Keratinocyte (primary cell): ENCODE measurements at regions not wholly inside any gene's neighbourhood (a gene's known extent, or its start where the extent isn't known, plus 50 kb on each side); places are given as distances from the start of the nearest gene placed in this dataset.

Source experiments
- DNase-seq: peaks from one replicate; pipeline ENCODE4 v3.0.0-alpha.2; 2011; ENCODE audit warnings: low read depth, missing footprints, low spot score
- FAIRE-seq: peaks from 2 replicates; lab custom pipeline; 2011; peaks lifted over from hg19 to GRCh38; lab: Jason Lieb, UNC
- H2AFZ ChIP-seq: 2 replicates; pipeline ENCODE4 v1.6.0; 2012; ENCODE audit warnings: low read length, control low read depth, inconsistent platforms; ENCODE audit not compliant: control insufficient read depth
- H3K27ac ChIP-seq: 2 replicates; pipeline ENCODE4 v1.5.1; 2011; ENCODE audit warnings: low read length; ENCODE audit not compliant: control insufficient read depth, insufficient read depth
- H3K27me3 ChIP-seq: 3 replicates; pipeline ENCODE4 v1.6.0; 2011; ENCODE audit warnings: low read length; ENCODE audit not compliant: control insufficient read depth, insufficient read depth; ENCODE audit errors: extremely low read depth
- H3K36me3 ChIP-seq, 2 experiments: 2 replicates in 1 of 2; 3 replicates in 1 of 2; pipeline ENCODE4 v1.5.1; 2011; ENCODE audit warnings: low read length in 2 of 2, mild to moderate bottlenecking in 1 of 2; ENCODE audit not compliant: control insufficient read depth in 2 of 2, insufficient read depth in 2 of 2; ENCODE audit errors: extremely low read depth in 1 of 2
- H3K4me1 ChIP-seq: 3 replicates; pipeline ENCODE4 v1.5.1; 2011; ENCODE audit warnings: low read length; ENCODE audit not compliant: control insufficient read depth, insufficient read depth; ENCODE audit errors: extremely low read depth
- H3K4me2 ChIP-seq: 3 replicates; pipeline ENCODE4 v1.6.0; 2011; ENCODE audit warnings: low read depth, low read length; ENCODE audit not compliant: control insufficient read depth, insufficient read depth; ENCODE audit errors: extremely low read depth
- H3K4me3 ChIP-seq, 3 experiments: fragments of 200-600 bp in 1 of 3; sonication (generic) in 1 of 3; 2 replicates in 2 of 3; 3 replicates in 1 of 3; pipeline ENCODE4 v1.5.1; 2011 to 2016; ENCODE audit warnings: low read length in 3 of 3, mild to moderate bottlenecking in 3 of 3, control low read depth in 2 of 3, inconsistent platforms in 1 of 3, low read depth in 1 of 3, mixed read lengths in 1 of 3, mixed run types in 1 of 3, moderate library complexity in 1 of 3; ENCODE audit not compliant: control insufficient read depth in 2 of 3, insufficient read depth in 2 of 3; ENCODE audit errors: extremely low read depth in 1 of 3
- H3K79me2 ChIP-seq: 2 replicates; pipeline ENCODE4 v1.6.0; 2012; ENCODE audit warnings: low read length; ENCODE audit not compliant: control insufficient read depth, insufficient read depth
- H3K9ac ChIP-seq: 3 replicates; pipeline ENCODE4 v1.6.0; 2011; ENCODE audit warnings: low read length; ENCODE audit not compliant: control insufficient read depth, insufficient read depth; ENCODE audit errors: extremely low read depth
- H3K9me1 ChIP-seq: 3 replicates; pipeline ENCODE4 v1.6.0; 2011; ENCODE audit warnings: low read length; ENCODE audit not compliant: control insufficient read depth, insufficient read depth; ENCODE audit errors: extremely low read depth
- H3K9me3 ChIP-seq: 2 replicates; pipeline ENCODE4 v1.5.1; 2012; ENCODE audit warnings: low read depth, low read length; ENCODE audit not compliant: control insufficient read depth
- H4K20me1 ChIP-seq: 3 replicates; pipeline ENCODE4 v1.6.0; 2011; ENCODE audit warnings: low read length; ENCODE audit not compliant: control insufficient read depth, insufficient read depth; ENCODE audit errors: extremely low read depth
- EZH2 ChIP-seq: IDR thresholded peaks from one replicate; pipeline ENCODE4 v1.6.1; 2012; ENCODE audit warnings: inconsistent platforms, mild to moderate bottlenecking, low read length, moderate library complexity
- dilution Hi-C: fragments of 300-500 bp; cut with MboI; formaldehyde crosslinking; loops from one replicate; pipeline ENCODE4 v1.7.0; 2020; ENCODE audit warnings: low sequenced_read_pairs; ENCODE audit not compliant: extremely low pct_ligation_motif_present
- TF ChIP-seq, protein P1 (sequence below), 3 experiments: IDR thresholded peaks in 1 of 3; conservative IDR thresholded peaks in 1 of 3; optimal IDR thresholded peaks in 1 of 3; 2 replicates in 2 of 3; 3 replicates in 1 of 3; pipeline versions ENCODE3 to v1.5.1; 2011; ENCODE audit warnings: low read length in 3 of 3, mild to moderate bottlenecking in 3 of 3, moderate library complexity in 2 of 3, control low read depth in 1 of 3, inconsistent platforms in 1 of 3; ENCODE audit not compliant: insufficient read depth in 2 of 3; ENCODE audit errors: extremely low read depth in 1 of 3

DNA sequence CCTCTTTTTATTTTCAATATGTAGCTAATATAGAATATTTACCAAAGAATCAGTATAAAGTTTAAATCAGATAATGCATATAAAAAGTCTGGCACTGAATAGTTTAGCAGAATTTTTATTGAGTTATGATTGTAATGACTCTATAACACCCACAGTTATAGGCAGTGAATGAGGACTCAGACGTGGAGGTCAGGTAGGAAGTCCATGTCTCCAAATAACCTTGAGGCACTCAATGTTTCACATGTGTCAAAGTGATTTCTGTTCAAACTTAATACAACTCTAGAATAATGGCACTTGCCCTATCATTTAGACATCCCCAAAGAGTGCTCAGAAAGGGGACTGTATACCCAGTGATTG lies 332.1 kb downstream of the BMPER start:
- no peaks in the 10 kb centered on the region for H3K79me2 ChIP-seq
- dilution Hi-C loops: no loop called here
- no peak overlapping the region for H3K27ac ChIP-seq
- FAIRE-seq (no peak), DNase-seq (no peak)
- H4K20me1 ChIP-seq: no peaks in the 10 kb centered on the region
- TF ChIP-seq, protein P1, sequence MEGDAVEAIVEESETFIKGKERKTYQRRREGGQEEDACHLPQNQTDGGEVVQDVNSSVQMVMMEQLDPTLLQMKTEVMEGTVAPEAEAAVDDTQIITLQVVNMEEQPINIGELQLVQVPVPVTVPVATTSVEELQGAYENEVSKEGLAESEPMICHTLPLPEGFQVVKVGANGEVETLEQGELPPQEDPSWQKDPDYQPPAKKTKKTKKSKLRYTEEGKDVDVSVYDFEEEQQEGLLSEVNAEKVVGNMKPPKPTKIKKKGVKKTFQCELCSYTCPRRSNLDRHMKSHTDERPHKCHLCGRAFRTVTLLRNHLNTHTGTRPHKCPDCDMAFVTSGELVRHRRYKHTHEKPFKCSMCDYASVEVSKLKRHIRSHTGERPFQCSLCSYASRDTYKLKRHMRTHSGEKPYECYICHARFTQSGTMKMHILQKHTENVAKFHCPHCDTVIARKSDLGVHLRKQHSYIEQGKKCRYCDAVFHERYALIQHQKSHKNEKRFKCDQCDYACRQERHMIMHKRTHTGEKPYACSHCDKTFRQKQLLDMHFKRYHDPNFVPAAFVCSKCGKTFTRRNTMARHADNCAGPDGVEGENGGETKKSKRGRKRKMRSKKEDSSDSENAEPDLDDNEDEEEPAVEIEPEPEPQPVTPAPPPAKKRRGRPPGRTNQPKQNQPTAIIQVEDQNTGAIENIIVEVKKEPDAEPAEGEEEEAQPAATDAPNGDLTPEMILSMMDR (optimal IDR thresholded peaks at IDR 0.05 in 1 of 3, IDR thresholded peaks at IDR 0.05 in 1 of 3, conservative IDR thresholded peaks at IDR 0.05 in 1 of 3; ENCODE audit: extremely low read depth in 1 of 3, insufficient read depth in 2 of 3, low read length in 3 of 3): no peak
- no peak for TF ChIP-seq EZH2
- no peaks in the 10 kb centered on the region for H3K4me1 ChIP-seq
- H3K9me3 ChIP-seq: no peaks in the 10 kb centered on the region
- no peaks in the 10 kb centered on the region for H3K9me1 ChIP-seq
- H2AFZ ChIP-seq: no peak overlapping the region
- no peaks in the 10 kb centered on the region for H3K36me3 ChIP-seq
- no peak overlapping the region for H3K9ac ChIP-seq
- no peak overlapping the region for H3K4me3 ChIP-seq
- no peak overlapping the region for H3K4me2 ChIP-seq
- no peaks in the 10 kb centered on the region for H3K27me3 ChIP-seq

DNA sequence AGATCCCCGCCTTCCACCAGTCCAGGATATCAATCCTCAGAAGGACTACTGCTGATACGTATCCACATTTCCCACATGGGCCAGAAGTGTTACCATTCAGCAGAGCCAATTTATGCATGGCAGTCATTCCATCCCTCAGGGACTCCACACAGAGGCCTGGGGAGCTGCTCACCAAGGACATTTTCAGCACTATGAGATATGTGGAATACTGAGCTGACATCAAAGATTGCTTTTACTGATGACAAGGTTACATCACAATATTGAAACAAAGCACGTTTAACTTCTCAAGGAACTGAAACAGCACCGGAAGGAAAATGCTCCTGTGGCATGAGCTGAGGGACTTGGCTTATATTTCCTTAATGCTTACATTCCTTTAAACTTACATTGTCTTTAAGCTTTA lies 335.1 kb downstream of the BMPER start:
- no peak overlapping the region for H3K9ac ChIP-seq
- no peaks in the 10 kb centered on the region for H3K36me3 ChIP-seq
- no peak overlapping the region for H3K4me2 ChIP-seq
- H3K27me3 ChIP-seq: no peaks in the 10 kb centered on the region
- no peaks in the 10 kb centered on the region for H4K20me1 ChIP-seq
- no peak overlapping the region for H2AFZ ChIP-seq
- TF ChIP-seq, protein P1 (optimal IDR thresholded peaks at IDR 0.05 in 1 of 3, IDR thresholded peaks at IDR 0.05 in 1 of 3, conservative IDR thresholded peaks at IDR 0.05 in 1 of 3; ENCODE audit: extremely low read depth in 1 of 3, insufficient read depth in 2 of 3, low read length in 3 of 3): no peak
- no peak for TF ChIP-seq EZH2
- FAIRE-seq (no peak), DNase-seq (no peak)
- no peaks in the 10 kb centered on the region for H3K4me1 ChIP-seq
- no peak overlapping the region for H3K27ac ChIP-seq
- H3K4me3 ChIP-seq: no peak overlapping the region
- H3K79me2 ChIP-seq: no peaks in the 10 kb centered on the region
- H3K9me1 ChIP-seq: no peaks in the 10 kb centered on the region
- H3K9me3 ChIP-seq: no peaks in the 10 kb centered on the region
- dilution Hi-C loops: no loop called here
